OCI-LY7 (cell line): ENCODE measurements at regions not wholly inside any gene's neighbourhood (a gene's known extent, or its start where the extent isn't known, plus 50 kb on each side); places are given as distances from the start of the nearest gene placed in this dataset.

Experiments used
- BruUV-seq: library from RNA; stranded (reverse); fragments of 400-500 nt; replicated peaks from 2 replicates; lab custom pipeline; 2021; lab: Mats Ljungman, UMichigan
- CTCF ChIA-PET: fragments of 300-600 bp; sonication (Branson Sonifier 250); formaldehyde crosslinking; loops from one replicate; lab custom pipeline; 2022; ENCODE audit warnings: antibody characterized with exemption; ENCODE audit not compliant: unreplicated experiment; lab: Charles Lee
- POLR2A ChIA-PET: fragments of 300-600 bp; sonication (Branson Sonifier 250); formaldehyde crosslinking; loops from one replicate; lab custom pipeline; 2022; ENCODE audit warnings: antibody characterized with exemption; lab: Charles Lee
- DNase-seq: peaks from one replicate; pipeline ENCODE4 v3.0.0-alpha.2; 2015; ENCODE audit warnings: low spot score
- H2AFZ ChIP-seq: fragments of 200-600 bp; sonication (generic), shearing (Covaris generic); 2 replicates; pipeline ENCODE4 v1.6.1; 2014; ENCODE audit warnings: mild to moderate bottlenecking, antibody characterized with exemption, low read length, moderate library complexity
- H3K27ac ChIP-seq: fragments of 200-600 bp; sonication (generic); 2 replicates; pipeline ENCODE4 v1.5.1; 2014; ENCODE audit warnings: mixed run types, low read depth, mild to moderate bottlenecking, moderate library complexity, low read length, inconsistent platforms; ENCODE audit not compliant: poor library complexity, severe bottlenecking
- H3K36me3 ChIP-seq: fragments of 200-600 bp; sonication (generic); 2 replicates; pipeline ENCODE4 v1.6.1; 2014; ENCODE audit warnings: mild to moderate bottlenecking, antibody characterized with exemption, low read length, moderate library complexity, mixed read lengths; ENCODE audit not compliant: insufficient read depth
- H3K4me1 ChIP-seq: fragments of 200-600 bp; sonication (generic); 2 replicates; pipeline ENCODE4 v1.5.1; 2014; ENCODE audit warnings: mild to moderate bottlenecking, low read length; ENCODE audit not compliant: insufficient read depth, poor library complexity, severe bottlenecking
- H3K4me2 ChIP-seq: fragments of 200-600 bp; sonication (generic); 2 replicates; pipeline ENCODE4 v1.6.1; 2014; ENCODE audit warnings: mild to moderate bottlenecking, low read length
- H3K4me3 ChIP-seq: fragments of 200-600 bp; sonication (generic); 2 replicates; pipeline ENCODE4 v1.5.1; 2014; ENCODE audit warnings: mild to moderate bottlenecking, low read depth, low read length; ENCODE audit not compliant: poor library complexity, severe bottlenecking
- H3K79me2 ChIP-seq: fragments of 200-600 bp; sonication (generic); 2 replicates; pipeline ENCODE4 v1.6.1; 2016; ENCODE audit warnings: low read depth, mild to moderate bottlenecking, low read length, moderate library complexity, mixed read lengths; ENCODE audit not compliant: insufficient read depth
- H3K9me2 ChIP-seq: fragments of 200-600 bp; sonication (generic); 2 replicates; pipeline ENCODE4 v1.6.1; 2016; ENCODE audit warnings: mild to moderate bottlenecking, low read length, mixed read lengths; ENCODE audit not compliant: insufficient read depth
- H3K9me3 ChIP-seq: fragments of 200-600 bp; sonication (generic); 2 replicates; pipeline ENCODE4 v1.6.1; 2014; ENCODE audit warnings: mild to moderate bottlenecking, mixed run types, low read length, mixed read lengths
- H4K20me1 ChIP-seq: fragments of 200-600 bp; sonication (generic); 2 replicates; pipeline ENCODE4 v1.6.1; 2014; ENCODE audit warnings: mild to moderate bottlenecking, antibody characterized with exemption, low read length, moderate library complexity, mixed read lengths; ENCODE audit not compliant: insufficient read depth
- CTCF ChIP-seq: fragments of 200-600 bp; sonication (generic); conservative IDR thresholded peaks from 2 replicates; pipeline ENCODE4 v1.5.1; 2014; ENCODE audit warnings: mild to moderate bottlenecking, antibody characterized with exemption, low read length, moderate library complexity, mixed read lengths
- EZH2phosphoT487 ChIP-seq: fragments of 200-600 bp; sonication (generic); IDR thresholded peaks from 2 replicates; pipeline ENCODE4 v1.6.1; 2018; ENCODE audit warnings: low read depth, borderline replicate concordance, mild to moderate bottlenecking, mixed run types, antibody characterized with exemption, low read length, moderate library complexity, mixed read lengths
- intact Hi-C: fragments of 100-400 bp; cut with micrococcal nuclease; formaldehyde crosslinking; loops from one replicate; pipeline ENCODE4 v1.10.0; 2022; ENCODE audit not compliant: unreplicated experiment

- intact Hi-C loops: no loop called here
Observed at GRCh38 chr22:27306771-27307170, 494.8 kb downstream of the MN1 start.

GRCh38 chr22:27307545-27308247 is 493.9 kb downstream of the MN1 start:
- H3K4me2 ChIP-seq: peak overlapping the region; percentile 18; the same call in 1 of the 2 replicates
- H3K4me3 ChIP-seq: peak overlapping the region; percentile 18
- H3K36me3 ChIP-seq: peaks cover 8% of the 10 kb centered on the region
- H3K27ac ChIP-seq: no peak overlapping the region
- no peaks in the 10 kb centered on the region for H3K79me2 ChIP-seq
- peak overlapping the region; percentile 97 for H2AFZ ChIP-seq
- CTCF ChIA-PET: no interaction called here
- BruUV-seq: no TSS peak
- H3K9me3 ChIP-seq: peaks cover 22% of the 10 kb centered on the region; the same call in 1 of the 2 replicates
- intact Hi-C loops: no loop called here
- no peak for TF ChIP-seq CTCF
- TF ChIP-seq EZH2phosphoT487: no peak
- no peaks in the 10 kb centered on the region for H3K9me2 ChIP-seq
- H4K20me1 ChIP-seq: no peaks in the 10 kb centered on the region
- POLR2A ChIA-PET: no interaction called here
- DNase-seq: peak; percentile 44
- peaks cover 16% of the 10 kb centered on the region for H3K4me1 ChIP-seq

More at GRCh38 chr22:27306771-27307170, 494.8 kb downstream of the MN1 start:
- peak overlapping the region; percentile 97; the same call in 1 of the 2 replicates for H2AFZ ChIP-seq
- H4K20me1 ChIP-seq: no peaks in the 10 kb centered on the region
- no peaks in the 10 kb centered on the region for H3K79me2 ChIP-seq
- TF ChIP-seq EZH2phosphoT487 (no peak), CTCF (no peak)
- no peak overlapping the region for H3K4me2 ChIP-seq
- H3K9me2 ChIP-seq: no peaks in the 10 kb centered on the region
- BruUV-seq: no TSS peak
- DNase-seq: no peak
- H3K36me3 ChIP-seq: peaks cover 8% of the 10 kb centered on the region
- H3K27ac ChIP-seq: no peak overlapping the region
- ChIA-PET POLR2A (interaction anchor here (0.6 kb wide), 1 partner anchor 33 kb away, joined by 6 read pairs; no protein-coding TSS in a partner anchor), CTCF (no interaction called here)
- H3K4me1 ChIP-seq: peaks cover 14% of the 10 kb centered on the region
- peaks cover 22% of the 10 kb centered on the region; the same call in 1 of the 2 replicates for H3K9me3 ChIP-seq
- no peak overlapping the region for H3K4me3 ChIP-seq

GRCh38 chr22:27308513-27308912 is 493.0 kb downstream of the MN1 start:
- no peaks in the 10 kb centered on the region for H3K9me2 ChIP-seq
- ChIA-PET CTCF (no interaction called here), POLR2A (no interaction called here)
- no peaks in the 10 kb centered on the region for H4K20me1 ChIP-seq
- intact Hi-C loops: no loop called here
- H3K27ac ChIP-seq: no peak overlapping the region
- H3K79me2 ChIP-seq: no peaks in the 10 kb centered on the region
- no peak for TF ChIP-seq EZH2phosphoT487
- no peak for TF ChIP-seq CTCF
- peaks cover 22% of the 10 kb centered on the region; the same call in 1 of the 2 replicates for H3K9me3 ChIP-seq
- no peak overlapping the region for H3K4me3 ChIP-seq
- peaks cover 24% of the 10 kb centered on the region for H3K4me1 ChIP-seq
- peaks cover 8% of the 10 kb centered on the region for H3K36me3 ChIP-seq
- no peak for DNase-seq
- no peak overlapping the region for H3K4me2 ChIP-seq
- no TSS peak for BruUV-seq
- H2AFZ ChIP-seq: no peak overlapping the region
